Ishikawa (cell line): ENCODE measurements at regions not wholly inside any gene's neighbourhood (a gene's known extent, or its start where the extent isn't known, plus 50 kb on each side); places are given as distances from the start of the nearest gene placed in this dataset.

Experiments used
- EP300 ChIP-seq: IDR thresholded peaks from 2 replicates; pipeline ENCODE4 v1.6.1; 2012; ENCODE audit warnings: borderline replicate concordance
- FOXM1 ChIP-seq: IDR thresholded peaks from 2 replicates; pipeline ENCODE4 v1.6.1; 2012; ENCODE audit warnings: low read depth, borderline replicate concordance
- NFIC ChIP-seq: IDR thresholded peaks from 2 replicates; pipeline ENCODE4 v1.6.1; 2012
- RAD21 ChIP-seq: IDR thresholded peaks from 2 replicates; pipeline ENCODE4 v1.6.1; 2012; ENCODE audit warnings: low read depth
- USF1 ChIP-seq: IDR thresholded peaks from 2 replicates; pipeline ENCODE4 v1.6.1; 2012

DNA sequence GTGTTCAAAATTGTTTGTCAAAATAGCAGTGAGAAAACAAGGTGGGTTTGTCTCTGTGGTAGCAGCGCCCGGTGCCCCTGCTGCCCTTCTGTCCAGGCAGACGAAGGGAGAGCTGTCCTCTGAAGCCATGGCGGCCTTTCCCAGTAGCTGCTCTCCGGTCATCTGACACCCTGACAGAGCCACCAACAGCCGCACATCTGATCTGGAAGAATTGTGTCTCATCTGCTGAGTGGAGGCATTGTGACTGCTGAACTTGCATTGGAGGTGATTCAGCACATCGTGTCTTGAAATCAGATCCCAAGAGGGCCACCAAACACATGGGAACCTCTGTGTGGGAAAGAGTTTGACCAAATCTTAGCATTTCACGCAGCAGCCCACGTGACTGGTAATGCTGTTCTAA lies 337.6 kb upstream of the IRX1 start:
- TF ChIP-seq EP300 (no peak), USF1 (no peak), NFIC (no peak), FOXM1 (no peak), RAD21 (no peak)
